Fibroblast of pulmonary artery (primary cell): ENCODE measurements at regions not wholly inside any gene's neighbourhood (a gene's known extent, or its start where the extent isn't known, plus 50 kb on each side); places are given as distances from the start of the nearest gene placed in this dataset.

Experiments
- DNase-seq: peaks from one replicate; pipeline ENCODE4 v3.0.0-alpha.2; 2010; ENCODE audit warnings: low read depth
- H3K4me3 ChIP-seq: replicated peaks from 2 replicates; pipeline ENCODE4 v1.5.1; 2011; ENCODE audit warnings: low read depth, mild to moderate bottlenecking, control low read depth, low read length, moderate library complexity
- TF ChIP-seq, protein P1 (sequence below): IDR thresholded peaks from 2 replicates; pipeline ENCODE4 v1.5.1; 2011; ENCODE audit warnings: mild to moderate bottlenecking, control low read depth, low read length, inconsistent platforms; ENCODE audit errors: missing control alignments

GRCh38 chr3:189494632-189495031 lies 136.6 kb upstream of the TP63 start:
- TF ChIP-seq, protein P1, sequence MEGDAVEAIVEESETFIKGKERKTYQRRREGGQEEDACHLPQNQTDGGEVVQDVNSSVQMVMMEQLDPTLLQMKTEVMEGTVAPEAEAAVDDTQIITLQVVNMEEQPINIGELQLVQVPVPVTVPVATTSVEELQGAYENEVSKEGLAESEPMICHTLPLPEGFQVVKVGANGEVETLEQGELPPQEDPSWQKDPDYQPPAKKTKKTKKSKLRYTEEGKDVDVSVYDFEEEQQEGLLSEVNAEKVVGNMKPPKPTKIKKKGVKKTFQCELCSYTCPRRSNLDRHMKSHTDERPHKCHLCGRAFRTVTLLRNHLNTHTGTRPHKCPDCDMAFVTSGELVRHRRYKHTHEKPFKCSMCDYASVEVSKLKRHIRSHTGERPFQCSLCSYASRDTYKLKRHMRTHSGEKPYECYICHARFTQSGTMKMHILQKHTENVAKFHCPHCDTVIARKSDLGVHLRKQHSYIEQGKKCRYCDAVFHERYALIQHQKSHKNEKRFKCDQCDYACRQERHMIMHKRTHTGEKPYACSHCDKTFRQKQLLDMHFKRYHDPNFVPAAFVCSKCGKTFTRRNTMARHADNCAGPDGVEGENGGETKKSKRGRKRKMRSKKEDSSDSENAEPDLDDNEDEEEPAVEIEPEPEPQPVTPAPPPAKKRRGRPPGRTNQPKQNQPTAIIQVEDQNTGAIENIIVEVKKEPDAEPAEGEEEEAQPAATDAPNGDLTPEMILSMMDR, result no peak
- H3K4me3 ChIP-seq, result no peak overlapping the region
- DNase-seq, result no peak

- DNase-seq, result no peak
- no peak overlapping the region for H3K4me3 ChIP-seq
- TF ChIP-seq, protein P1, result no peak
Observed at GRCh38 chr3:189496375-189497138, 134.6 kb upstream of the TP63 start.

GRCh38 chr3:189498995-189499704 lies 132.0 kb upstream of the TP63 start:
- TF ChIP-seq, protein P1, result no peak
- H3K4me3 ChIP-seq, result no peak overlapping the region
- no peak for DNase-seq

GRCh38 chr3:189500299-189500698 lies 130.9 kb upstream of the TP63 start:
- H3K4me3 ChIP-seq, result no peak overlapping the region
- TF ChIP-seq, protein P1, result no peak
- no peak for DNase-seq

DNA sequence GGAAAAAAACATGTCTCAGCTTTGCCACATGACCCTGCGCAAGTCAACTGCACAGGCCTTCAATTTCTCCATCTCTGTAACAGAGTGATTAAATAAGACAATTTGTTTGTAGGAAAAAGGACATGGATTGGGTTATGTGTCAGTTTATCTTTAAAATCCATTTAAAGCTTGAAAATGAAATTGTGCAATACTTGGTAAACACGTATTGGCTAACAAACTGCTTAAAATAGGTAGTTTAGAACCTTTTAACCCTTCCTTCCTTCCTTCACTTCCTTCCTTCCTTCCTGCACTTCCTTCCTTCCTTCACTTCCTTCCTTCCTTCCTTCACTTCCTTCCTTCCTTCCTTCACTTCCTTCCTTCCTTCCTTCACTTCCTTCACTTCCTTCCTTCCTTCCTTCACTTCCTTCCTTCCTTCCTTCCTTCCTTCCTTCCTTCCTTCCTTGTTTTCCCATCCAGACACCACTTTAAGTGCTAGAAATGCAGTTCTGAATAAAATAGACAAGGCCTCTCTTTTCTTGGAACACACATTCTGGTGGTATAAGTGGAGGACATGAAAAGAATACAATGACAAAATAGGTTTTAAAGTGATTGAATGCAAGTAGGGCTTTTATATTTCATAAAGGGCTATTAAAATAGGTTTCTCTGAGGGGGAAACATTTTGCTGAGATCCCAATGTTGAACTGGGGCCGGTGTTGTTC lies 130.2 kb upstream of the TP63 start:
- TF ChIP-seq, protein P1, result no peak
- H3K4me3 ChIP-seq, result no peak overlapping the region
- DNase-seq, result no peak

DNA sequence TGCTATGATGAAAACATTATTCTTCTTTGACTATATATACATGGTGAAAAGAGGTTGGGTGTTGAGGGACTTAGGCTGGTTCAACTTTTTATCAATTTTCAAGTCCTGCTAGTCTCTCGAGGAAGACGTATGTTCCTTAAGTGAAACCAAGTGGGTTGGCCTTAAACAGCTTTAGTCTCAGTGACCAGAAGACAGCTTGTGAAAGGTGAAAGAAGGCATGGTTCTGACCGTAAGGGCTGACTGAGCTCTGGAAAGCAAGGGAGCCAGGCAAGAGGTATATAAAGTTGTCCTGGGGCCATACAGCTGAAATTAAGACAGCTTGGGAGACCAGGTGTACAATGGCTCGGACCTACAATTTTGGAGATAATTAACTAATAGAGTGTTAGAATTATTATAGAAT lies 128.9 kb upstream of the TP63 start:
- TF ChIP-seq, protein P1, result no peak
- DNase-seq, result no peak
- no peak overlapping the region for H3K4me3 ChIP-seq
